ENCODE measurements at regions not wholly inside any gene's neighbourhood (a gene's known extent, or its start where the extent isn't known, plus 50 kb on each side); places are given as distances from the start of the nearest gene placed in this dataset.

- TF ChIP-seq POLR2A (IDR thresholded peaks at IDR 0.05) (no peak), CTCF (IDR thresholded peaks at IDR 0.05) (no peak)
Observed at GRCh38 chr1:90356101-90356500, 361.0 kb downstream of the BARHL2 start.

Data from breast epithelium (tissue), 3 donors.